Cardiac fibroblast (primary cell): ENCODE measurements at regions not wholly inside any gene's neighbourhood (a gene's known extent, or its start where the extent isn't known, plus 50 kb on each side); places are given as distances from the start of the nearest gene placed in this dataset.

ENCODE experiments used
- DNase-seq, 2 donors: peaks; one replicate each; pipeline versions ENCODE4 v3.0.0 to v3.0.0-alpha.2; 2010; ENCODE audit warnings: low read depth in 2 of 2
- H3K4me3 ChIP-seq, 2 donors: replicated peaks in 1 of 2; 1 replicate in 1 of 2; 2 replicates in 1 of 2; pipeline ENCODE4 v1.5.1; 2011; ENCODE audit warnings: low read depth in 2 of 2, low read length in 2 of 2, mild to moderate bottlenecking in 2 of 2, moderate library complexity in 1 of 2
- CTCF ChIP-seq: IDR thresholded peaks from one replicate; pipeline ENCODE4 v1.5.1; 2011; ENCODE audit warnings: low read depth, mild to moderate bottlenecking, low read length, inconsistent platforms

- TF ChIP-seq CTCF, result no peak
- peak; percentile 73 to 81 for DNase-seq
- no peak overlapping the region for H3K4me3 ChIP-seq
Measured at GRCh38 chr6:119446115-119446554, 96.6 kb upstream of the MAN1A1 start.

GRCh38 chr6:119445666-119446065 lies 96.1 kb upstream of the MAN1A1 start:
- no peak for TF ChIP-seq CTCF
- no peak overlapping the region for H3K4me3 ChIP-seq
- no peak for DNase-seq

- H3K4me3 ChIP-seq, result no peak overlapping the region
- no peak for TF ChIP-seq CTCF
- DNase-seq, result peak in 1 of 2 donors; percentile 19
Measured at GRCh38 chr6:119444642-119445557, 95.3 kb upstream of the MAN1A1 start.

- DNase-seq, result peak; percentile 37 to 62
- no peak overlapping the region for H3K4me3 ChIP-seq
- no peak for TF ChIP-seq CTCF
Measured at GRCh38 chr6:119443993-119444641, 94.6 kb upstream of the MAN1A1 start.

- DNase-seq, result no peak
- no peak overlapping the region for H3K4me3 ChIP-seq
- no peak for TF ChIP-seq CTCF
Measured at GRCh38 chr6:119442776-119443184, 93.2 kb upstream of the MAN1A1 start.

- TF ChIP-seq CTCF, result no peak
Measured at GRCh38 chr6:119440953-119441352, 91.4 kb upstream of the MAN1A1 start.

More at GRCh38 chr6:119440953-119441352, 91.4 kb upstream of the MAN1A1 start:
- H3K4me3 ChIP-seq, result no peak overlapping the region
- no peak for DNase-seq
